HG03565 (cell line): ENCODE measurements at regions not wholly inside any gene's neighbourhood (a gene's known extent, or its start where the extent isn't known, plus 50 kb on each side); places are given as distances from the start of the nearest gene placed in this dataset.
"Not testable (repeated sequence)": the region's sequence is repeated elsewhere in the genome, so short reads cannot be mapped to it uniquely, and the experiment has no call there.

ENCODE experiments used
- ATAC-seq: cut with Tn5 transposase; IDR thresholded peaks from one replicate; pipeline ENCODE4 v1.9.1; 2021; ENCODE audit warnings: mild to moderate bottlenecking, moderate library complexity; ENCODE audit not compliant: unreplicated experiment

GRCh38 chr3:143175940-143176894 is 56.6 kb downstream of the CHST2 start:
- ATAC-seq, result not testable (repeated sequence)

- ATAC-seq, result not testable (repeated sequence)
Observed at GRCh38 chr3:143177965-143178364, 58.4 kb downstream of the CHST2 start.

- not testable (repeated sequence) for ATAC-seq
Observed at GRCh38 chr3:143178775-143179548, 59.4 kb downstream of the CHST2 start.

- no peak for ATAC-seq
Observed at GRCh38 chr3:143179603-143180002, 60.0 kb downstream of the CHST2 start.

- not testable (repeated sequence) for ATAC-seq
Observed at GRCh38 chr3:143180860-143181259, 61.3 kb downstream of the CHST2 start.

GRCh38 chr3:143181977-143182376 is 62.4 kb downstream of the CHST2 start:
- ATAC-seq, result not testable (repeated sequence)

- ATAC-seq, result no peak
Observed at GRCh38 chr3:143182866-143183664, 63.5 kb downstream of the CHST2 start.

GRCh38 chr3:143183665-143183964 is 64.0 kb downstream of the CHST2 start:
- ATAC-seq, result no peak

GRCh38 chr3:143184099-143184498 is 64.5 kb downstream of the CHST2 start:
- ATAC-seq, result no peak

GRCh38 chr3:143185401-143185800 is 65.8 kb downstream of the CHST2 start:
- ATAC-seq, result no peak

GRCh38 chr3:143187111-143187510 is 67.5 kb downstream of the CHST2 start:
- ATAC-seq, result no peak

- ATAC-seq, result no peak
Observed at GRCh38 chr3:143188881-143189280, 69.3 kb downstream of the CHST2 start.

- no peak for ATAC-seq
Observed at GRCh38 chr3:143190101-143190500, 70.5 kb downstream of the CHST2 start.

GRCh38 chr3:143192193-143192592 is 72.6 kb downstream of the CHST2 start:
- ATAC-seq, result no peak

- no peak for ATAC-seq
Observed at GRCh38 chr3:143200001-143200924, 80.7 kb downstream of the CHST2 start.

GRCh38 chr3:143201045-143201444 is 81.5 kb downstream of the CHST2 start:
- no peak for ATAC-seq

- no peak for ATAC-seq
Observed at GRCh38 chr3:143201870-143202752, 82.5 kb downstream of the CHST2 start.

GRCh38 chr3:143203142-143203541 is 83.6 kb downstream of the CHST2 start:
- no peak for ATAC-seq

- ATAC-seq, result no peak
Observed at GRCh38 chr3:143203848-143204247, 84.3 kb downstream of the CHST2 start.
